NCI-H2171 (cell line): ENCODE measurements at regions not wholly inside any gene's neighbourhood (a gene's known extent, or its start where the extent isn't known, plus 50 kb on each side); places are given as distances from the start of the nearest gene placed in this dataset.

Experiments
- DNase-seq: peaks from one replicate; lab custom pipeline; 2025; lab: John Stamatoyannopoulos, UW

- DNase-seq, result no peak
Measured at GRCh38 chr13:34886987-34887386, 55.1 kb upstream of the NBEA start.
